Type B pancreatic cell (in vitro differentiated cells): ENCODE measurements at regions not wholly inside any gene's neighbourhood (a gene's known extent, or its start where the extent isn't known, plus 50 kb on each side); places are given as distances from the start of the nearest gene placed in this dataset.

Experiments
- DNase-seq: peaks from one replicate; pipeline ENCODE4 v3.0.0; 2021; ENCODE audit warnings: mixed read lengths; ENCODE audit not compliant: unreplicated experiment; ENCODE audit errors: extremely low spot score
- H3K27ac Mint-ChIP-seq: 2 replicates; pipeline ENCODE4 v1.8.0; 2021; ENCODE audit warnings: mild to moderate bottlenecking, mixed read lengths
- H3K27me3 Mint-ChIP-seq: 2 replicates; pipeline ENCODE4 v1.8.0; 2021; ENCODE audit warnings: mixed read lengths
- H3K36me3 Mint-ChIP-seq: 2 replicates; pipeline ENCODE4 v1.8.0; 2021; ENCODE audit warnings: mixed read lengths
- H3K4me1 Mint-ChIP-seq: one replicate; pipeline ENCODE4 v1.8.0; 2021; ENCODE audit warnings: mixed read lengths; ENCODE audit not compliant: unreplicated experiment
- H3K4me3 Mint-ChIP-seq: 2 replicates; pipeline ENCODE4 v1.8.0; 2021; ENCODE audit warnings: mild to moderate bottlenecking, mixed read lengths
- H3K9me3 Mint-ChIP-seq: 2 replicates; pipeline ENCODE4 v1.8.0; 2021; ENCODE audit warnings: mixed read lengths
- CTCF ChIP-seq: fragments of 200-600 bp; sonication (generic); conservative IDR thresholded peaks from 2 replicates; pipeline ENCODE4 v1.5.0; 2021; ENCODE audit warnings: antibody characterized with exemption, mild to moderate bottlenecking

- TF ChIP-seq CTCF, result peak; percentile 90
- no peak overlapping the region for H3K27ac Mint-ChIP-seq
- peaks cover 22% of the 10 kb centered on the region for H3K27me3 Mint-ChIP-seq
- H3K4me1 Mint-ChIP-seq, result peaks cover 5% of the 10 kb centered on the region
- H3K9me3 Mint-ChIP-seq, result no peaks in the 10 kb centered on the region
- H3K36me3 Mint-ChIP-seq, result no peaks in the 10 kb centered on the region
- no peak for DNase-seq
- H3K4me3 Mint-ChIP-seq, result no peak overlapping the region
These were observed 300.4 kb downstream of the KCNS3 start for GRCh38 chr2:18178736-18179349.

GRCh38 chr2:18176679-18177215 lies 298.3 kb downstream of the KCNS3 start:
- TF ChIP-seq CTCF, result no peak
- Mint-ChIP-seq H3K36me3 (no peaks in the 10 kb centered on the region), H3K27me3 (peaks cover 20% of the 10 kb centered on the region), H3K4me1 (peaks cover 5% of the 10 kb centered on the region), H3K27ac (no peak overlapping the region), H3K4me3 (no peak overlapping the region), H3K9me3 (no peaks in the 10 kb centered on the region)
- no peak for DNase-seq

- no peaks in the 10 kb centered on the region for H3K9me3 Mint-ChIP-seq
- DNase-seq, result no peak
- peaks cover 7% of the 10 kb centered on the region for H3K27me3 Mint-ChIP-seq
- H3K4me1 Mint-ChIP-seq, result no peaks in the 10 kb centered on the region
- no peak overlapping the region for H3K4me3 Mint-ChIP-seq
- no peaks in the 10 kb centered on the region for H3K36me3 Mint-ChIP-seq
- TF ChIP-seq CTCF, result no peak
- no peak overlapping the region for H3K27ac Mint-ChIP-seq
These were observed 294.1 kb downstream of the KCNS3 start for GRCh38 chr2:18172607-18173006.

- TF ChIP-seq CTCF, result no peak
- H3K9me3 Mint-ChIP-seq, result no peaks in the 10 kb centered on the region
- H3K27ac Mint-ChIP-seq, result no peak overlapping the region
- H3K4me1 Mint-ChIP-seq, result no peaks in the 10 kb centered on the region
- H3K27me3 Mint-ChIP-seq, result peaks cover 14% of the 10 kb centered on the region
- no peak overlapping the region for H3K4me3 Mint-ChIP-seq
- no peak for DNase-seq
- no peaks in the 10 kb centered on the region for H3K36me3 Mint-ChIP-seq
These were observed 293.0 kb downstream of the KCNS3 start for GRCh38 chr2:18171191-18172139.

- peaks cover 16% of the 10 kb centered on the region for H3K27me3 Mint-ChIP-seq
- H3K27ac Mint-ChIP-seq, result no peak overlapping the region
- no peaks in the 10 kb centered on the region for H3K9me3 Mint-ChIP-seq
- H3K36me3 Mint-ChIP-seq, result no peaks in the 10 kb centered on the region
- no peak overlapping the region for H3K4me3 Mint-ChIP-seq
- DNase-seq, result no peak
- H3K4me1 Mint-ChIP-seq, result no peaks in the 10 kb centered on the region
- TF ChIP-seq CTCF, result no peak
These were observed 292.2 kb downstream of the KCNS3 start for GRCh38 chr2:18170642-18171041.
